ENCODE measurements at regions not wholly inside any gene's neighbourhood (a gene's known extent, or its start where the extent isn't known, plus 50 kb on each side); places are given as distances from the start of the nearest gene placed in this dataset.

- no peak for TF ChIP-seq CTCF (IDR thresholded peaks at IDR 0.05)
- no peak for TF ChIP-seq EZH2phosphoT487 (IDR thresholded peaks at IDR 0.05)
Measured at GRCh38 chr2:129491308-129491707, 488.2 kb upstream of the RAB6C start.

Measured in neural progenitor cell (in vitro differentiated cells).